Esophagus muscularis mucosa (tissue), 3 donors: ENCODE measurements at regions not wholly inside any gene's neighbourhood (a gene's known extent, or its start where the extent isn't known, plus 50 kb on each side); places are given as distances from the start of the nearest gene placed in this dataset.

ENCODE experiments used
- POLR2A ChIP-seq: fragments of 450-650 bp; IDR thresholded peaks from one replicate; pipeline ENCODE4 v1.6.1; 2017; ENCODE audit warnings: antibody characterized with exemption, moderate library complexity, mild to moderate bottlenecking, low read depth
- POLR2AphosphoS5 ChIP-seq, 2 donors: sonication (generic); formaldehyde crosslinking; IDR thresholded peaks; one replicate each; pipeline ENCODE4 v1.6.1; 2017; ENCODE audit warnings: antibody characterized with exemption in 2 of 2
- TF ChIP-seq, protein P1 (sequence below), 3 experiments: fragments of 200-600 bp in 2 of 3; fragments of 450-650 bp in 1 of 3; sonication (generic) in 2 of 3; IDR thresholded peaks; one replicate each; pipeline ENCODE4 v1.5.1; 2017 to 2019; ENCODE audit warnings: antibody characterized with exemption in 3 of 3, mild to moderate bottlenecking in 2 of 3, moderate library complexity in 1 of 3

GRCh38 chrX:38973322-38973721, 172.1 kb downstream of the MID1IP1 start:
- TF ChIP-seq, protein P1, sequence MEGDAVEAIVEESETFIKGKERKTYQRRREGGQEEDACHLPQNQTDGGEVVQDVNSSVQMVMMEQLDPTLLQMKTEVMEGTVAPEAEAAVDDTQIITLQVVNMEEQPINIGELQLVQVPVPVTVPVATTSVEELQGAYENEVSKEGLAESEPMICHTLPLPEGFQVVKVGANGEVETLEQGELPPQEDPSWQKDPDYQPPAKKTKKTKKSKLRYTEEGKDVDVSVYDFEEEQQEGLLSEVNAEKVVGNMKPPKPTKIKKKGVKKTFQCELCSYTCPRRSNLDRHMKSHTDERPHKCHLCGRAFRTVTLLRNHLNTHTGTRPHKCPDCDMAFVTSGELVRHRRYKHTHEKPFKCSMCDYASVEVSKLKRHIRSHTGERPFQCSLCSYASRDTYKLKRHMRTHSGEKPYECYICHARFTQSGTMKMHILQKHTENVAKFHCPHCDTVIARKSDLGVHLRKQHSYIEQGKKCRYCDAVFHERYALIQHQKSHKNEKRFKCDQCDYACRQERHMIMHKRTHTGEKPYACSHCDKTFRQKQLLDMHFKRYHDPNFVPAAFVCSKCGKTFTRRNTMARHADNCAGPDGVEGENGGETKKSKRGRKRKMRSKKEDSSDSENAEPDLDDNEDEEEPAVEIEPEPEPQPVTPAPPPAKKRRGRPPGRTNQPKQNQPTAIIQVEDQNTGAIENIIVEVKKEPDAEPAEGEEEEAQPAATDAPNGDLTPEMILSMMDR (IDR thresholded peaks at IDR 0.05): no peak
- TF ChIP-seq POLR2A: no peak
- no peak for TF ChIP-seq POLR2AphosphoS5 (IDR thresholded peaks at IDR 0.05)
